HepG2 (cell line): ENCODE measurements at regions not wholly inside any gene's neighbourhood (a gene's known extent, or its start where the extent isn't known, plus 50 kb on each side); places are given as distances from the start of the nearest gene placed in this dataset.
A peak's percentile ranks its signal among the peaks of the same experiment; 100 is the strongest.

ENCODE experiments used
- ATAC-seq: fragments of 200-7000 bp; cut with Tn5 transposase; 3 replicates; pipeline ENCODE4 v1.9.1; 2020; ENCODE audit warnings: mild to moderate bottlenecking, moderate library complexity
- BruUV-seq: library from RNA; stranded (reverse); fragments of 400-500 nt; replicated peaks from 2 replicates; lab custom pipeline; 2021; lab: Mats Ljungman, UMichigan
- CTCF ChIA-PET: fragments of 300-600 bp; formaldehyde crosslinking; extraction: SDS; loops from one replicate; lab custom pipeline; 2021; ENCODE audit warnings: low total read pairs, inconsistent platforms, low intra/inter-chr PET ratio; lab: Yijun Ruan, JAX
- POLR2A ChIA-PET: fragments of 350-600 bp; sonication (Branson Sonifier 250); formaldehyde crosslinking; loops from one replicate; lab custom pipeline; 2020; ENCODE audit warnings: antibody characterized with exemption, inconsistent platforms; lab: Yijun Ruan, JAX
- DNase-seq: peaks from one replicate; pipeline ENCODE4 v3.0.0-alpha.2; 2015; ENCODE audit warnings: low spot score
- FAIRE-seq: peaks from 3 replicates; lab custom pipeline; 2011; peaks lifted over from hg19 to GRCh38; lab: Jason Lieb, UNC
- H2AFZ ChIP-seq: one replicate; pipeline ENCODE4 v1.6.1; 2011; ENCODE audit warnings: low read length, inconsistent platforms
- H3K27ac ChIP-seq: fragments of 300-600 bp; 3 replicates; pipeline ENCODE4 v1.8.0; 2011; ENCODE audit warnings: mixed run types, mild to moderate bottlenecking, mixed read lengths, low read length, inconsistent platforms; ENCODE audit not compliant: insufficient read depth; ENCODE audit errors: extremely low read length
- H3K27me3 ChIP-seq, 2 experiments: fragments of 200-600 bp in 1 of 2; 2 replicates in 1 of 2; 3 replicates in 1 of 2; pipeline versions ENCODE4 v1.6.0 to v1.8.0; 2011; ENCODE audit warnings: low read length in 2 of 2, mild to moderate bottlenecking in 2 of 2, moderate library complexity in 2 of 2, inconsistent platforms in 1 of 2; ENCODE audit not compliant: insufficient read depth in 2 of 2, control insufficient read depth in 1 of 2
- H3K36me3 ChIP-seq, 2 experiments: fragments of 200-600 bp in 1 of 2; replicated peaks in 1 of 2; 2 replicates in 1 of 2; 3 replicates in 1 of 2; pipeline versions ENCODE4 v1.5.1 to v1.8.0; 2011; ENCODE audit warnings: low read length in 2 of 2, inconsistent platforms in 1 of 2; ENCODE audit not compliant: insufficient read depth in 2 of 2, control insufficient read depth in 1 of 2
- H3K4me1 ChIP-seq: 2 replicates; pipeline ENCODE4 v1.5.1; 2012; ENCODE audit warnings: low read length, inconsistent platforms; ENCODE audit not compliant: insufficient read depth
- H3K4me2 ChIP-seq: 2 replicates; pipeline ENCODE4 v1.6.0; 2011; ENCODE audit warnings: low read depth, low read length, inconsistent platforms
- H3K4me3 ChIP-seq, 3 experiments: fragments of 200-600 bp in 1 of 3; sonication (generic), shearing (Covaris generic) in 1 of 3; replicated peaks in 1 of 3; 2 replicates each; pipeline ENCODE4 v1.5.1; 2011 to 2016; ENCODE audit warnings: low read length in 3 of 3, inconsistent platforms in 2 of 3, low read depth in 2 of 3, mild to moderate bottlenecking in 2 of 3, control low read depth in 1 of 3, mixed read lengths in 1 of 3; ENCODE audit not compliant: insufficient read depth in 1 of 3
- H3K79me2 ChIP-seq: one replicate; pipeline ENCODE4 v1.6.1; 2011; ENCODE audit warnings: low read length, inconsistent platforms; ENCODE audit not compliant: insufficient read depth
- H3K9ac ChIP-seq: 2 replicates; pipeline ENCODE4 v1.6.0; 2011; ENCODE audit warnings: mild to moderate bottlenecking, low read depth, low read length, inconsistent platforms; ENCODE audit not compliant: insufficient read depth
- H3K9me3 ChIP-seq: 2 replicates; pipeline ENCODE4 v1.5.1; 2012; ENCODE audit warnings: mild to moderate bottlenecking, low read length
- H4K20me1 ChIP-seq: 2 replicates; pipeline ENCODE4 v1.6.0; 2011; ENCODE audit warnings: inconsistent platforms, mild to moderate bottlenecking, low read length, moderate library complexity; ENCODE audit not compliant: insufficient read depth
- ASH2L ChIP-seq: fragments of 300-600, 200-600 bp; sonication (generic); IDR thresholded peaks from 2 replicates; pipeline ENCODE4 v1.7.0; 2017; ENCODE audit warnings: low read depth, mild to moderate bottlenecking, moderate library complexity, mixed read lengths, low read length; ENCODE audit not compliant: insufficient read length
- ATRX ChIP-seq: sonication (generic); formaldehyde crosslinking; IDR thresholded peaks from 2 replicates; pipeline ENCODE4 v1.4.0; 2020; ENCODE audit warnings: missing genetic modification reagents, borderline replicate concordance
- BCL3 ChIP-seq: sonication (generic); formaldehyde crosslinking; IDR thresholded peaks from 2 replicates; pipeline ENCODE4 v1.5.1; 2020; ENCODE audit warnings: mild to moderate bottlenecking, missing genetic modification reagents, moderate library complexity
- HNRNPH1 ChIP-seq: fragments of 200-400 bp; formaldehyde crosslinking; optimal IDR thresholded peaks from 2 replicates; pipeline ENCODE3; 2017; ENCODE audit warnings: mild to moderate bottlenecking, low read depth, low read length
- MAFF ChIP-seq: IDR thresholded peaks from 2 replicates; pipeline ENCODE4 v1.6.1; 2011; ENCODE audit warnings: low read depth, low read length, improper control_type of control experiment
- MAFG ChIP-seq: sonication (generic); formaldehyde crosslinking; IDR thresholded peaks from 2 replicates; pipeline ENCODE4 v1.5.1; 2020; ENCODE audit warnings: mild to moderate bottlenecking, missing genetic modification reagents
- MAFK ChIP-seq, 2 experiments: IDR thresholded peaks in 1 of 2; conservative IDR thresholded peaks in 1 of 2; 2 replicates each; pipeline ENCODE4 v1.6.1; 2011; ENCODE audit warnings: improper control_type of control experiment in 2 of 2, low read length in 2 of 2
- NFE2L1 ChIP-seq: sonication (generic); formaldehyde crosslinking; IDR thresholded peaks from 2 replicates; pipeline ENCODE4 v1.4.0; 2020; ENCODE audit warnings: missing genetic modification reagents, mild to moderate bottlenecking, borderline replicate concordance
- ZNF460 ChIP-seq: sonication (generic); formaldehyde crosslinking; IDR thresholded peaks from 2 replicates; pipeline ENCODE4 v1.5.1; 2020; ENCODE audit warnings: missing genetic modification reagents, mild to moderate bottlenecking, borderline replicate concordance
- ZNF567 ChIP-seq: sonication (generic); formaldehyde crosslinking; IDR thresholded peaks from 2 replicates; pipeline ENCODE4 v1.8.1; 2023; ENCODE audit warnings: mild to moderate bottlenecking, missing genetic modification reagents, borderline replicate concordance
- ZNF761 ChIP-seq: sonication (generic); formaldehyde crosslinking; conservative IDR thresholded peaks from 2 replicates; pipeline ENCODE4 v1.4.0; 2020; ENCODE audit warnings: mild to moderate bottlenecking, missing genetic modification reagents
- WGBS: methylation state at CpG from one replicate; pipeline ENCODE4 v1.1.6; 2017; ENCODE audit warnings: low lambda C conversion rate; 5-methylcytosine and 5-hydroxymethylcytosine counted together
- in situ Hi-C: cut with HindIII; loops from 2 replicates; pipeline ENCODE4 v1.10.0; 2017; ENCODE audit warnings: low pct_unique_long_range_greater_than_20kb; ENCODE audit not compliant: extremely low pct_ligation_motif_present
- intact Hi-C: fragments of 100-400 bp; cut with micrococcal nuclease; formaldehyde crosslinking; loops from one replicate; pipeline ENCODE4 v1.10.0; 2022; ENCODE audit not compliant: unreplicated experiment

- no peak for TF ChIP-seq BCL3 (CRISPR knock-in tag)
- TF ChIP-seq ASH2L: no peak
- TF ChIP-seq ATRX: no peak
- no peak for TF ChIP-seq ZNF567 (CRISPR knock-in tag)
- no peak for TF ChIP-seq NFE2L1 (CRISPR knock-in tag)
- TF ChIP-seq ZNF460 (CRISPR knock-in tag): no peak
- TF ChIP-seq HNRNPH1: no peak
- no peak for TF ChIP-seq MAFG
Measured at GRCh38 chr1:187715483-187715882, 886.7 kb downstream of the PLA2G4A start (continued).

- ChIA-PET CTCF (no interaction called here), POLR2A (no interaction called here)
- Histone ChIP-seq H2AFZ (no peak overlapping the region), H3K4me3 (no peak overlapping the region), H3K9ac (no peak overlapping the region), H4K20me1 (no peaks in the 10 kb centered on the region), H3K9me3 (peaks cover 6% of the 10 kb centered on the region; the same call in 1 of the 2 replicates), H3K4me2 (no peak overlapping the region), H3K27ac (no peak overlapping the region), H3K27me3 (no peaks in the 10 kb centered on the region), H3K4me1 (no peaks in the 10 kb centered on the region), H3K36me3 (no peaks in the 10 kb centered on the region), H3K79me2 (no peaks in the 10 kb centered on the region)
- no TSS peak for BruUV-seq
- no peak for DNase-seq
- WGBS: 2% methylated on average over 1 of the region's 1 CpG
- no peak for ATAC-seq
- no peak for FAIRE-seq
- in situ Hi-C loops: no loop called here
- intact Hi-C loops: no loop called here
- TF ChIP-seq MAFF: peak; percentile 43; the same call in 1 of the 2 replicates
- TF ChIP-seq ZNF761 (CRISPR knock-in tag): no peak
- TF ChIP-seq MAFK (conservative IDR thresholded peaks at IDR 0.05 in 1 of 2, IDR thresholded peaks at IDR 0.05 in 1 of 2; ENCODE audit: low read length in 2 of 2): peak; percentile 54 to 80; a peak in 3 of 4 replicates
Measured at GRCh38 chr1:187716160-187716559, 887.4 kb downstream of the PLA2G4A start.
